Stimulated activated CD8-positive, alpha-beta memory T cell treated with anti-CD3 and anti-CD28 coated beads, Interleukin-12 subunit alpha, Interleukin-12 subunit beta, amount 100 ng/mL, for 4 hours (primary cell): ENCODE measurements at regions not wholly inside any gene's neighbourhood (a gene's known extent, or its start where the extent isn't known, plus 50 kb on each side); places are given as distances from the start of the nearest gene placed in this dataset.
"Not testable (repeated sequence)": the region's sequence is repeated elsewhere in the genome, so short reads cannot be mapped to it uniquely, and the experiment has no call there.

Experiments
- DNase-seq: peaks from one replicate; pipeline ENCODE4 v3.0.0-alpha.2; 2020; ENCODE audit warnings: low read depth

DNA sequence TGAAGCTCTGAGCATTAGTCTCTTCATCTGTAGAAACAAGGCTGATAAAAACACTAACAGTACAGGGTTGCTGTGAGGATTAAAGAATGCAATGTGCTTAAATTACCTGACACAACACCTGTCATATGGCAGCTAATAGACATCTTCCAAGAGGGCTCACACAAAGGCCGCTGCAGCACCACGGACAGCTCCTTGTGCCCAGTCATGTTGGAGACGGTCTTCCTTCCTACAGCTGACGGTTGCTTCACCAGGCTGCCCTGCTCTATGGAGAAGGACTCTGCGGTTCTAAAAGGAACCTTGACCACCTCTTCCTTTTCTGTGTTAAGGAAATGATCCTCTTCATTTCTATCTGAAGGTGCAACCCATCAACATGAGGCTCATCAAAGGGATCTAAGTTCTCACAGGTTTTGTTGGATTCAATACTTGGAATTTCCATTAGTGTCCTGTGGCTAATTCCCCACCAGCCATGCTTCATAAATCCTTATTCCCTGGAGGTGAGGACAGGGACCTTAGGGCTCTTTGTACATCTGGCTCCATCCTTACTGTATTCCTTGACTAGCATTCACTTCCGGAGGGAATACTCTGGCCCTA is 138.9 kb upstream of the CES5A start:
- no peak for DNase-seq

DNA sequence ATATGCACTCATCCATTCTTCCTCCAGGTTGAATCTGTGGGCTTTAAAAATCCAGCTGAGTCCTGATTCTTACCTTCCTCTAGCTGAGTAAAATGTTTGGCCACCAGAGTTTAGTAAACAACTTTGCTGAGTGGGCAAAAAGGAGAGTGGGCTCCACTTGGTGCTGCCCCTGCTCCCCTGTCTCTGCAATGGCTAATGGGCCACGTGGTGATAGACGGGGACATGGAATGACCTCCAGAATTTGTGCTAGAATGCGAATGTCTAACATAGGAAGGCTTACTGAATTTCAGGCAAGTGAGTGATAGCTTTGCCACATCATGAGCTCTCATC is 137.3 kb upstream of the CES5A start:
- DNase-seq, result no peak

DNA sequence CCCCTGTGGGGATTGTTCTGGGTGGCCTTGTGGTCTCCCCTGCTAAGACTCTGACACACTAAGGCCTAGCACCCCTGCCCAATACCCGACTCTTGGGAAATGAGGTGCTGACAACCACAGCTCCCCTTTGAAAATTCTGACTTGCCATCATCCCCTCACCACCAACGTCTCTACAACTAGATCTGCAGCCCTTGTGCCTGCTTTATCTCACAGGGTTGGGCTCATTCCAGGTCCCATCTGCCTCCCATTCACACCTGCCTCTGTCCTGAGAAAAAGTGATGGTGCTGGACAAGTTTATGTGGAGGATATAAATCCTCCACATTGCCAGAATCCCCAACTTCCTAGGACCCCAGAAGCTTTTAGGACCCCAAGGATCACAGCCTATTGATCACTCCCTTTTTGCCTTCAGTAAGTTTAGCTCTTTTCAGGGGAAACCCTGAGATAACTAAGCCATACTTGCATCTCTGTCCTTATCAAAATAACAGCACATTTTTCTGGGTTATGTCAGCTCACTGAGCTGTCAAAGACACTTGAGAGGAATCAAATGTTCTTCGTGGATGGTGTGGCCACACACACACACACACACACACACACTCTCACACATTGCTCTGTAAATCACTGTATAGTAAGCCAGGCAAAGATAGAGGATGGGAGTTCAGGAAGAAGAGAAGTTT is 136.8 kb upstream of the CES5A start:
- DNase-seq, result no peak

DNA sequence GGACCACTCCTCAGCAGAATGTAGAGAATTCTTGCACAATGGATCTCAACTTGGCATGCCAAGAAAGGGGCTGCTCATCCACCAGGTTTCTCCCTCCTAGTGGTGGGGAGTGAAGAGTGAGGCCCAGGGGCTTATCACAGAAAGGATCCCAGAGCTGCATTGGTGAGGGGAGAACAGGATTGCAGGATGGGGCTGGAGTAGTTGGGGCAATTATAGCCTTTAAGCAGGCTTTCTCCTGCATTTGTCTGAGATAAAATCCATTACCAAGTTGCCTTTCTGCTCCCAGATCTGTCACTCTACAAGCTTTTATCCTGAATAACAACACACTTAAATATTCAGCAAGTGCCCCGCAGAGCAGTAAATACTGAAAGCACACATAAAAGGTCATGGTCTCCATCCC is 130.8 kb upstream of the CES5A start:
- no peak for DNase-seq

DNA sequence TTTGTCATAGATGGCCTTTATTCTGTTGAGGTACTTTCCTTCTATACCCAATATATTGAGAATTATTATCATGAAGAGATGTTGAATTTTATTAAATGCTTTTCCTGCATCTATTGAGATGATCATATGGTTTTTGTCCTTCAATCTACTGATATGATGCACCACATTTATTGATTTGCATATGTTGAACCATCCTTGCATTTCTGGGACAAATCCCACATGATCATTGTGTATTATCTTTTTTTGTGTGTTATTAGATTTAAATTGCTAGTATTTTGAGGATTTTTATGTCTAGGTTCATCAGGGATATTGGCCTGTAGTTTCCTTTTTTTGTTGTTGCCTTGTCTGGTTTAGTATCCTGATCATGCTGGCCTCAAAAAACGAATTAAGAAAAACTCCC is 124.5 kb upstream of the CES5A start:
- DNase-seq, result no peak

DNA sequence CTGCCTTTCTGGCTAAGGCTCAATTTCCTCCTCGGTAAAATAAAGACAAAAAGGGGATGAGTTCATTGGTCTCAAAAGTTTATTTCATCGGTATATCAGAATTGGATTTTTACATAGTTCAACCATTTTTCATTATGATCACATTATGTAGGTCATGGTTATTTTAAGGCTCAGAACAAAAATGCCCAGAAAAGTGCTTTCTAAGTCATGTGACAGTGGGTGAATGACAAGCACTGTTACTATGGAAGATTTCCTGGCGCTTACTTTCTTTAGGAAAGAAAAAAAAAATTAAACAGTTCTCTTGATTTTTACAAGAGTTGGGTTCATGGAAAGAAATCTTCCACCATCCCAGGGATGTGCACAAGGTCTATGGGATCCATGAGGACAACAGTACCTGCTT is 117.9 kb upstream of the CES5A start:
- no peak for DNase-seq

DNA sequence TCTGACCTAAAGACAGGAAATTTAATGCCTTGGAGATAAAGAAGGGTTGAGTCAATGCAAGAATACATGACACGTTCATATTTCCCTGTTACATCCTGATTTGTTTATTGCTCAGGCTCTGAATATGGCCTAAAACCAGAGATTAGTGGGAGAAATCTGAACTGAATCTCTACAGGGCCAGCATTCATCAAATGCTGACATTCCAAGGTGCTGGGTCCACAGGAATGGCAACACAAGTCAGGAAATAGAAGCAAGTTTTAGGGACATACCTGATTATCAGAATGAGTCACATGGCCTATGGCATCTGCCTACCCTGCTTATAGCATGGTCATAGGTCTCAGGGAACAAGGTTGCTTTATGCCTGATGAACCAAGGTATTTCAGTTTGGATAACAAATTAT is 117.4 kb upstream of the CES5A start:
- DNase-seq, result no peak

DNA sequence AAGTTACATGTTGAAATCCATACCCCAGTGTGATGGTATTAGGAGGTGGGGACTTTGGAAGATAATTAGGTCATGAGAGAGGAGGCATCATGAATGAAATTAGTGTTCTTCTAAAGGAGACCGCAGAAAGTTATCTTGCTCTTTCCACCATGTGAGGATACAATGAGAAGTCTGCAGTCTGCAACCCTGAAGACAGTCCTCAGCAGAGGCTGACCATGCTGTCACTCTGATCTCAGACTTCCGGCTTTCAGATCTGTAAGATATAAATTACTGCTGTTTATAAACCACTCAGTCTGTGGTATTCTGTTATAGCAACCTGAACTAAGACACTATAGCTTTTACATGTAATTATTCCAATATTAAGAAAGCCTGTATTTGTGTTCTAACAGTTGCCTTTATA is 116.7 kb upstream of the CES5A start:
- no peak for DNase-seq

DNA sequence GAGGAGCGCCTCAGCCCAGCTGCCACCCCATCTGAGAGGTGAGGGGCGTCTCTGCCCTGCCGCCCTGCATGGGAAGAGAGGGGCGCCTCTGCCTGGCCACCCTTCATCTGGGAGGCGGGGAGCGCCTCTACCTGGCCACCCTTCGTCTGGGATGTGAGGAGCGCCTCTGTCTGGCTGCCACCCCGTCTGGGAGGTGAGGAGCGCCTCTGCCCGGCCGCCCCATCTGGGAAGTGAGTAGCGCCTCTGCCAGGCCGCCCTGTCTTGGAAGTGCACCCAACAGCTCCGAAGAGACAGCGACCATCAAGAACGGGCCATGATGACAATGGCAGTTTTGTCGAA is 114.4 kb upstream of the CES5A start:
- DNase-seq, result no peak

DNA sequence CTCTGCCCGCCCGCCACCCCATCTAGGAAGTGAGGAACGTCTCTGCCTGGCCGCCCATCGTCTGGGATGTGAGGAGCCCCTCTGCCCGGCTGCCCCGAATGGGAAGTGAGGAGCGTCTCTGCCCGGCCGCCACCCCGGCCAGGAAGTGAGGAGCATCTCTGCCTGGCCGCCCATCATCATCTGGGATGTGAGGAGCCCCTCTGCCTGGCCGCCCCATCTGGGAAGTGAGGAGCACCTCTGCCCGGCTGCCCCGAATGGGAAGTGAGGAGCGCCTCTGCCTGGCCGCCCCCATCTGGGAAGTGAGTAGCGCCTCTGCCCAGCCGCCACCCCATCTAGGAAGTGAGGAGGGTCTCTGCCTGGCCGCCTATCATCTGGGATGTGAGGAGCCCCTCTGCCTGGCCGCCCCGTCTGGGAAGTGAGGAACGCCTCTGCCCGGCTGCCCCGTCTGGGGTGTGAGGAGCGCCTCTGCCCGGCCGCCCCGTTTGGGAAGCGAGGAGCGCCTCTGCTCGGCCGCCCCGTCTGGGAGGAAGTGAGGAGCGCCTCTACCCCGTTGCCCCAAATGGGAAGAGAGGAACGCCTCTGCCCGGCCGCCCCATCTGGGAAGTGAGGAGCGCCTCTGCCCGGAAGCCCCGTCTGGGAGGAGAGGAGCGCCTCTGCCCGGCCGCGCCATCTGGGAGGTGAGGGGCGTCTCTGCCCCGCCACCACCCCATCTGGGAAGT is 113.8 kb upstream of the CES5A start:
- DNase-seq, result not testable (repeated sequence)

DNA sequence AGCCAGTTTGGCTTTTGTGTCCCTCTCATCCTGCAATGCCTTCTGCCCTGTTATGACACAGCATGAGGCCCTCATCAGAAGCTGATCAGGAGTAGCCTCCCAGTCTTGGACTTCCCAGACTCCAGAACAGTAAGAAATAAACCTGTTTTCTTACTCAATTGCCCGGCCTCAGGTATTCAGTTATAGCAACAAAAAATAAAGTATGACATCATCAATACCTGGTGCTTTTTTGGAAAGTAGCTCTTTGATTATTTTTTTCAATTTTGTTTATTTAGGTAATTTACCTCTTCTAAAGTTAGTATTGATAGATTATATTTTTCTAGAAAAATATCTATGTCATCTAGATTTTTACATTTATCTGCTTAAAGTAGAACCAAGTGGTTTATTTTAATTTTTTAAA is 112.8 kb upstream of the CES5A start:
- DNase-seq, result no peak

DNA sequence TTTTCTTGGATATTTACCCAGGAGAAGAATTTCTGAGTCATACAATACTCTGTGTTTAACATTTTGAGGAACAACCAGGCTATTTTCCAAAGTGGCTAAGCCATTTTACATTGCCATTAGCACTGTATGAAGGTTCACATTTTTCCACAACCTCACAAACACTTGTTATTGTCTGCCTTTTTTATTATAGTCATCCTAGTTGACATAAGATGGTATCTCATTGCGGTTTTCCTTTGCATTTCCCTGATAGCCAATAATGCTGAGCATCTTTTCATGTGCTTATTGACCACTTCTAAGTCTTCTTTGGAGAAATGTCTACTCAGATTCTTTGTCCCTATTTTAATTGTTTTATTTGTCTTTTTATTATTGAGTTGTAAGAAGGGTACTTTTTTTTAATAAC is 107.4 kb upstream of the CES5A start:
- no peak for DNase-seq

DNA sequence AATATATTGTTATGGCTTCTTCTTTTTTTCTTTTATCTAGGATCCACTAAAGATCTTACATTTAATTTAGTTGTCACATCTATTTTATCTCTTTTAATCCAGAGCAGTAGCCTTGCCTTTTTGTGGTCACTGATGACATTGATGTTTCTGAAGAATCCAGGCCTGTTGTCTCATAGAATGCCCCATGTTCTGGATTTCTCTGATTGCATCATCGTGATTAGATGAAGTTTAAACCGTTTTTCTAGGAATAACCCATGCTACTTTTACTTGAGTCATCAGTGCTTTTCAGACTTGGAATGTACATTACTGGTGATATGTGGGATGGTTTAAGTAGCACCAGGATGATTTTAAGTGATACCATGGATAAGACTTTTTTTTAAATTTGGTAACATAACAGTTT is 106.4 kb upstream of the CES5A start:
- no peak for DNase-seq

DNA sequence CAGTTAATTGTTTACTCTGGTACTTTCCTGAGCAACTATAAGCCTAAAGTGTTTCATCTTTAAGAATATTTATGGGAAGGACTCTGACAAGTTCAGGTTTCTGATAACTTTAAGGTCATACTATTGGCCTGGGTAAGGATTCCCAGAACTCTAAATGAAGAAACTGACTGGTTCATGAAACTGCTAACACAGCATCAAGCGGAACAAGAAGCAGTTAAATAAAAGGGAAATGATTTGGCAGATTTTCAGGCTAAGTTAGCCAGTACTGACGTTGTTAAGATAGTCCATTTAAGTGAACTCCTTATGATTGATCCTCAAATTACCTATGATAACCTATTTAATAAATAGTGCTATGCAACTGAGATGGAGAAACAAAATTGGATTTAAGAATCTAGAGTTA is 101.6 kb upstream of the CES5A start:
- DNase-seq, result no peak

DNA sequence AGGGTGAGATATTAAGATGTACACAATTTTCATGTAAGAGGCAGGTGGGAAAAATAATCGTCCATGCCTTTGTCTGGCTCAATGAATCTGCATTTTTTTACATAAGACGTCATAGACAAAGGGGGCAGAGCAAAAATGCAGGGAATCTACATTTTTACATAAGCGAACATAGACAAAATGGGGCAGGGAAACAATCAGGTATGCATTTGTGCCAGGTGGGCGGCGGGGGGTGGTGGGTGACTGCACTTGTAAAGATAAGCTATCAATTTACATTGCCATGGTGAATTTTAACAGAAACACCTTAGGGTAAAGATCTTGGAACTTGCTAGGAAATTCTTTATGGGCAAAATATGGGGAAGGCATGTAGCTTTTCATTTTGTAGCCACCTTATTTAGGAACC is 96.3 kb upstream of the CES5A start:
- no peak for DNase-seq

DNA sequence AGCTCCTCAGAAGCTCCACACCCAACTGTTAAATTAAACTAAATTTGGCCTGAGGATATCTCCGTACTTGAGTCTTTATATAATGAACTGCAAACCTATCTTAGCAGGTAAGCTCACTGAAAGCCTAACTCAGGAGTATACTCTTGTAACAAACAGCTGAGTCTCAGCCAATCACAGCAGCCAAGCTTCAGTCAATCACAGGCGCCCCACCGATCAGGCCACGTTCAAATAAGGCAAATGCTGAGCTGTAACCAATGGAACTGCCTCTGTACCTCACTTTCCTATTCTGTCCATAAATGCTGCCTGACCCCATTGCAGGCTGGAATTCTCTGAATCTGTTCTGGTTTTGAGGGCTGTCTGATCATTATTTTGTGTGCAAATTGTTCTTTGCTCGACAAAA is 93.0 kb upstream of the CES5A start:
- DNase-seq, result no peak

DNA sequence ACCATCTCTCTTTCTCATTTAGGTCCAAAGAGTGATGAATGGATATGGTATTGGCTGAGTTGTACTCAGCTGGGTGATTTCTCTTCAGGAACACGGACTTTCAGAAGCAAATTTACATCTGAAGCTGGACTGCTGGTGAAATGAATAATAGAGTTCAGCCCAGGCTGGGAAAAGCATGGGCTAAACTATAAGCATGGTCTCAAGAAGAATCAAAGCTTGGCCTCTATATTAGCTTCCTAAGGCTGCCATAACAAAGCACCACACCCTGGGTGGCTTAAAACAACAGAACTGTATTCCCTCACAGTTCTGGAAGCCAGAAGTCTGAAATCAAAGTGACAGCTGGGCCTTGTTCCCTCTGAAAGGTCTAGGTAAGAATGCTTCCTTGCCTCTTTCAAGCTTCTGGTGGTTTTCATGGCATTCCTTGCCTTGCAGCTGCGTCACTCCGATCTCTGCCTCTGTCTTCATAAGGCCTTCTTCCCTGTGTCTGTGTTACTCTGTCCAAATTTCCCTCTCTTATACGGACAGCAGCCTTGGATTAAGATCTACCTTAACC is 89.8 kb upstream of the CES5A start:
- DNase-seq, result no peak

DNA sequence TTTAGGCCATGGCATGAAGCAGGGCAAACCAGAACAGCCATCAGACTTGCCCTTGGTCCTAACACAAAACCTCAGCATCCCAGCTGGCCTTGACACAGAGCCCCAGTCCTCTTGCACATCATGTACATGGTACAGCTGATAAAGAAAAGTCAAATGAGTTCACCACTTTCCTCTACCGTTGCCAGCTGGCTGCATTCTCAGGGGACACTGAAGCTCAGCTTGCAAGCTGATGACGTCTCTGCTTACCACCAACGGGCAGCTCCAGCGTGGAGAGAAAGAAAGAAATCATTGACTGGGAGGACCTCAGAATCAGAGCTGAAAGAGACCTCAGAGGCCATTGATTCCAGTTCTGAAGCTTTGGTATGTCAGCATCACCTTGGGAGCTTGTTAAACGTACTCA is 80.7 kb upstream of the CES5A start:
- DNase-seq, result no peak

DNA sequence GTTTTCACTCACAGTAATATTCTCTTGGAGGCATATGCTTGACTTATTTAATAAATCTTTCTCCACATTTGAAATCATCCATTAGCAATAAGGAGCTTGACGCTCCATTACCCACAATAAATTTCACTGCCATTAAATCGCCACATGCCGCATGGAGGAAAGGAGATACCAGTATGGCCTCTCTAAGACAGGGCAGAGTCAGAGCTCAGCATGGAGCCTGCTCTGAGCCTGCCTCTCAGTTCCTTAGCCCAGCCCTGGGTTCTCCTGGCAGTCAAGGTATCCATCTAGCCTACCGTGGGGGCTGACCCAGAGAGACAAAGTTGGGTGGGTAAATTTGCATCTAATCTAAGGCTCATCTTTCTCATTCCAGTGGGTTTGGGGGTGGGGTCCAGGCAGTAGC is 80.3 kb upstream of the CES5A start:
- no peak for DNase-seq

DNA sequence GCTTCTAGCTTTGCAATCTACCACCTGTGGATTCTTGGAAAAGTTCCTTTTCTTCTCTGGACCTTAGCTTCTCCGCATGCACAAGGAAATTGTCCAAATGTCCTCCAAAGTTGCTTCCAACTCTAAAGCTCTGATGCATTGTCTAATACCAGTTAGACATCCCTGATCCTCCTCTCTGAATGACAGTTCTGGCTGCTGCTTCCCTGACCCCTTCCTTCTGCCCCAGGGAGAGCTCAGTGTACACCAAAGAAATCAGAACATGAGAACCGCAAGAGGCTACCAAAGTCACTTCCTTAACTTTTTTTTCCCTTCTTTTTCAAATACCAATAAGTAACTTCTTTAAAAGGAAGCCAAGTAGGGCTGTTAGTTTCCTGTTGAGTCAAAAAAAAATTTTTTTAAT is 79.7 kb upstream of the CES5A start:
- DNase-seq, result no peak

DNA sequence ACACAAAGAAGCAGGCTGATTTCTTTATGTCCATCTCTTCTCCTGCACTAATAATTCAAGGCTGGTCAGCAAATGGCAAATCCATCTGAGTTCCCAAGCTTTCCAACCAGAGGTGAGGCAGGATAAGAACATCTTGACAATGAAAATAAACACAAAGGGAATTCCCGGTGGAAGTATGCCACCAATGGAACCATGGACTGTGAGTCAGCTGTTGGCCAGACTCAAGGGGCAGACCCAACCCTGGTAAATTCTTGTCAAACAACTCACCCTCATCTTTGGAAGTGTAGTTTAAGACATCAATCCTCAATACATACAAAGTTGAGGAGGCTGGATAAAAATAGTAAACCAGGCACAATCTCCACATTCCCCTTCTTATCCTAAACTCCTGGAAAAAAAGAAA is 74.3 kb upstream of the CES5A start:
- DNase-seq, result no peak

DNA sequence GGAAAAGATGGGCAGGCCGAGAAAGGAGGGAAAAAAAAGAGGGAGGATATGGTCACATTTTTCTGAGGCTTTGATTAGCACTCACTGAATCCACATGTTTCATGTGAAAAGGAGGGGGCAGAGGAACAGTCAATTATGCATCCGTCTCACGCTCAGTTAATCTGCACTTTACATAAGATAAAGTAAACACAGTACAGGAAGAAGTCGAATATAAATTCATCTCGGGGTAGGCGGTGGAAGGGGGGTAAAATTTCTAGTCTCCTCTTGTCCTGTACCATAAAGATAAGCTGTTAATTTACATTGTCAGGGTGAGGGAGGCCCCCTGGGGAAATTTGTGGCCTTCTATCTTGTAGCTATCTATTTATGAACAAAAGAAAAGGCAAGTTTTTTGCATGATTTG is 73.1 kb upstream of the CES5A start:
- DNase-seq, result no peak

DNA sequence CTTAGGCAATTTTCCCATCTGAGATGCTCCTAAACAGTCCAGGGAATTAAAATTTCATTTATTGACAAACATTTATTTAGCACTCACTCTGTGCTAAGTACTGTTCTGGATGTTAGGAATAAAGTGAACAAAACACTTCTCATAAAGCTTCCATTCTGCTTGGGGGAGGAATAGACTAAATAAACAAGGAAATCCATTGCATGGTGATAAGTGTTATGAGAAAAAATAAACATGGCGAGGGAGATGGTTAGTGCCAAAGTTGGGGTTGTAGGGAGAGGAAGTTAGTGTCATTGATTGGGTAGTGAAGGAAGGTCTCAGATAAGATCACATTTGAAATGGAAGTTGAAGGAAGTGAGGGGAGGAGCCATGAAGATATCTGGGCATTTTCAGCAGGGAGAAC is 72.2 kb upstream of the CES5A start:
- no peak for DNase-seq

DNA sequence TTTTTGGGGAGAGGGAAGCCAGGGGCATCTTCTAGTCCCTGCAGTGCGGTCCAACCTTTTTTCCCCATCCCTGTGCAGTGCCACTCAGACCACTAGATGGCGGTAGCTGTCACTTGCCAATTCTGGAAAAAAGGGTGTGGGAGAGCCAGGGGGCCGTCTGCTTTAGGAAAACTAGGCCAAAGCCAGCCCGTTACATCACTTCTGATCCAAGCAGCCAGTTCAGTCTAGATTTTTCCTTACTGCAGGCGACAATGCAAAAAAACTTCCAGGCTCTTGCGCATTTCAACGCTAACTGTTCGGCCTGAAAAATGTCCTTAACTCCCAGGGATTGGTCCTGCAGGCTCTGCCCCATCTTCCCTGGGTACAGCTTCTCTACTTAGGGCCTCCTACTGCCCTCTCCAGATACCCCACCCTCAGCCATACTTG is 69.2 kb upstream of the CES5A start:
- DNase-seq, result peak; percentile 8
